AG04450 (cell line): ENCODE measurements at regions not wholly inside any gene's neighbourhood (a gene's known extent, or its start where the extent isn't known, plus 50 kb on each side); places are given as distances from the start of the nearest gene placed in this dataset.

Experiments used
- CTCF ChIA-PET: fragments of 300-600, 350-600 bp; formaldehyde crosslinking; extraction: SDS; loops from one replicate; lab custom pipeline; 2022; ENCODE audit warnings: antibody characterized with exemption, inconsistent platforms; lab: Charles Lee
- POLR2A ChIA-PET: fragments of 350-600 bp; formaldehyde crosslinking; extraction: SDS; loops from one replicate; lab custom pipeline; 2021; ENCODE audit warnings: antibody characterized with exemption, inconsistent platforms; lab: Yijun Ruan, JAX
- DNase-seq: peaks from one replicate; pipeline ENCODE4 v3.0.0-alpha.2; 2011; ENCODE audit warnings: low read depth, low spot score
- H3K27ac ChIP-seq: one replicate; pipeline ENCODE4 v1.5.1; 2012; ENCODE audit warnings: low read depth, low read length, control low read depth
- H3K27me3 ChIP-seq: one replicate; pipeline ENCODE4 v1.6.0; 2012; ENCODE audit warnings: low read length; ENCODE audit not compliant: control insufficient read depth, insufficient read depth
- H3K4me3 ChIP-seq: 2 replicates; pipeline ENCODE4 v1.5.1; 2011; ENCODE audit warnings: mild to moderate bottlenecking, low read depth, low read length, control low read depth
- H3K9me3 ChIP-seq: 2 replicates; pipeline ENCODE4 v1.5.1; 2012; ENCODE audit warnings: low read length; ENCODE audit not compliant: control insufficient read depth, insufficient read depth
- TF ChIP-seq, protein P1 (sequence below): IDR thresholded peaks from 2 replicates; pipeline ENCODE4 v1.5.1; 2011; ENCODE audit warnings: low read depth, low read length, control low read depth, inconsistent platforms

GRCh38 chr7:41524876-41525275 is 178.0 kb downstream of the INHBA start:
- H3K27me3 ChIP-seq: no peaks in the 10 kb centered on the region
- TF ChIP-seq, protein P1, sequence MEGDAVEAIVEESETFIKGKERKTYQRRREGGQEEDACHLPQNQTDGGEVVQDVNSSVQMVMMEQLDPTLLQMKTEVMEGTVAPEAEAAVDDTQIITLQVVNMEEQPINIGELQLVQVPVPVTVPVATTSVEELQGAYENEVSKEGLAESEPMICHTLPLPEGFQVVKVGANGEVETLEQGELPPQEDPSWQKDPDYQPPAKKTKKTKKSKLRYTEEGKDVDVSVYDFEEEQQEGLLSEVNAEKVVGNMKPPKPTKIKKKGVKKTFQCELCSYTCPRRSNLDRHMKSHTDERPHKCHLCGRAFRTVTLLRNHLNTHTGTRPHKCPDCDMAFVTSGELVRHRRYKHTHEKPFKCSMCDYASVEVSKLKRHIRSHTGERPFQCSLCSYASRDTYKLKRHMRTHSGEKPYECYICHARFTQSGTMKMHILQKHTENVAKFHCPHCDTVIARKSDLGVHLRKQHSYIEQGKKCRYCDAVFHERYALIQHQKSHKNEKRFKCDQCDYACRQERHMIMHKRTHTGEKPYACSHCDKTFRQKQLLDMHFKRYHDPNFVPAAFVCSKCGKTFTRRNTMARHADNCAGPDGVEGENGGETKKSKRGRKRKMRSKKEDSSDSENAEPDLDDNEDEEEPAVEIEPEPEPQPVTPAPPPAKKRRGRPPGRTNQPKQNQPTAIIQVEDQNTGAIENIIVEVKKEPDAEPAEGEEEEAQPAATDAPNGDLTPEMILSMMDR: no peak

GRCh38 chr7:41520445-41520844 is 182.4 kb downstream of the INHBA start:
- TF ChIP-seq, protein P1: no peak

More at GRCh38 chr7:41524876-41525275, 178.0 kb downstream of the INHBA start:
- H3K4me3 ChIP-seq: no peak overlapping the region
- ChIA-PET POLR2A (no interaction called here), CTCF (no interaction called here)
- H3K27ac ChIP-seq: no peak overlapping the region
- H3K9me3 ChIP-seq: peaks cover 5% of the 10 kb centered on the region; the same call in 1 of the 2 replicates
- DNase-seq: no peak

GRCh38 chr7:41517771-41518170 is 185.1 kb downstream of the INHBA start:
- ChIA-PET CTCF (no interaction called here), POLR2A (no interaction called here)
- Histone ChIP-seq H3K27me3 (no peaks in the 10 kb centered on the region), H3K9me3 (peaks cover 4% of the 10 kb centered on the region; the same call in 1 of the 2 replicates), H3K27ac (no peak overlapping the region), H3K4me3 (no peak overlapping the region)
- no peak for DNase-seq
- TF ChIP-seq, protein P1: no peak

More at GRCh38 chr7:41520445-41520844, 182.4 kb downstream of the INHBA start:
- H3K27me3 ChIP-seq: no peaks in the 10 kb centered on the region
- DNase-seq: no peak
- POLR2A ChIA-PET: no interaction called here
- no peak overlapping the region for H3K27ac ChIP-seq
- H3K9me3 ChIP-seq: peaks cover 5% of the 10 kb centered on the region; the same call in 1 of the 2 replicates
- CTCF ChIA-PET: no interaction called here
- H3K4me3 ChIP-seq: no peak overlapping the region

GRCh38 chr7:41508755-41509154 is 194.1 kb downstream of the INHBA start:
- TF ChIP-seq, protein P1: no peak
- H3K4me3 ChIP-seq: no peak overlapping the region
- no peaks in the 10 kb centered on the region for H3K9me3 ChIP-seq
- POLR2A ChIA-PET: no interaction called here
- DNase-seq: no peak
- H3K27ac ChIP-seq: no peak overlapping the region
- CTCF ChIA-PET: no interaction called here
- H3K27me3 ChIP-seq: no peaks in the 10 kb centered on the region

GRCh38 chr7:41507686-41508268 is 195.1 kb downstream of the INHBA start:
- ChIA-PET CTCF (no interaction called here), POLR2A (no interaction called here)
- TF ChIP-seq, protein P1: no peak
- H3K9me3 ChIP-seq: no peaks in the 10 kb centered on the region
- no peaks in the 10 kb centered on the region for H3K27me3 ChIP-seq
- DNase-seq: no peak
- H3K27ac ChIP-seq: no peak overlapping the region
- no peak overlapping the region for H3K4me3 ChIP-seq
